ENCODE measurements at regions not wholly inside any gene's neighbourhood (a gene's known extent, or its start where the extent isn't known, plus 50 kb on each side); places are given as distances from the start of the nearest gene placed in this dataset.

DNA sequence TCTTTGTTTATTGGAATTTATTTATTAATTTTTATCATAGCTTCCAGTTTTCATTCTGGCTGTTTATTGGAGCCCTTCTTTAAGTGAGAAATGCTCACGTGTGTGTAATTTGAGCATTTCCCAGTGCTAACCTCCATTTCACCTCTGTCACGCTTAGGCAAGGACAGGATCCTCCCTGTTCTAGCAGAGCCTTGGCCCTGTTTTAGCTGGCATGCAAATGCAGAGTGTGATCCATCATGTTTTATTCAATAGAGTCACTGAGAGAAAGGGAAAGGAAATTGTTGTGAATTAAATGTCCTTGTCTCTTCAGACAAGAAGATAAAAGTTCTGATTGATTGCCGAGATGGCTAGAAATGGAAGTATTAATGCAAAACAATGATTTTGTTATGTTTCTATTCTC is 137.3 kb upstream of the ACO1 start:
- no peaks in the 10 kb centered on the region for H3K27me3 ChIP-seq (ENCODE audit: control insufficient read depth in 3 of 3, insufficient read depth in 3 of 3, low read length in 3 of 3)
- no peak overlapping the region for H3K27ac ChIP-seq (ENCODE audit: low read depth, low read length)
- no peaks in the 10 kb centered on the region for H3K4me1 ChIP-seq (ENCODE audit: control insufficient read depth in 3 of 3, insufficient read depth in 3 of 3, low read length in 3 of 3)
- no peak overlapping the region for H3K9ac ChIP-seq (ENCODE audit: low read depth in 1 of 3, low read length in 3 of 3)
- H3K36me3 ChIP-seq (ENCODE audit: control insufficient read depth in 3 of 3, insufficient read depth in 3 of 3, low read length in 3 of 3) = no peaks in the 10 kb centered on the region
- no peak overlapping the region for H3K4me3 ChIP-seq (ENCODE audit: low read length in 3 of 3)
- H3K9me3 ChIP-seq (ENCODE audit: control insufficient read depth in 3 of 3, low read length in 3 of 3) = no peaks in the 10 kb centered on the region

DNA sequence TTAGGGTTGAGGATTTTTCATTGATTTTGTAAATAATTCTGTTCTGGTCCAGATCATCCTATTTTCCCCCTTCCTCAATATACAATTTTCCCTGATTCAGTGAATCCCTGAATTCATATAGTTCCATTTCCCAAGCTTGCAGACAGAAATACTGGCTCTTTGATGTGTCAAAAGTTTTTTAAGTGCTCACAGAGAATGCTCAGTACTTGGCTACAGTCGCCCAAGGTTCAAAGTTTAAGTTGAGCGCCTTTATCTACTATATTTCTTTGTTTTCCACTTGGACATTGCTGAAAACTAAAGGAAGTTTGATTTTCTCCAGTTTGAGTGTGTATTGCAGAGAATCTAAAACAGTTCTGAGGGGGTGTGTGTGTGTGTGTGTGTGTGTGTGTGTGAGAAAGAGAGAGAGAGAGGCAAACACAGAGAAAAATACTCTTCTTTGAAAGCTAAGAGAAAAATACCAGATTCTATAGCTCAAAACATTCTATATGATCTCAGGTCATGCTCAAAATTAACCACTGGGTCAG is 136.2 kb upstream of the ACO1 start:
- Histone ChIP-seq H3K4me3 (ENCODE audit: low read length in 3 of 3) (no peak overlapping the region), H3K27me3 (ENCODE audit: control insufficient read depth in 3 of 3, insufficient read depth in 3 of 3, low read length in 3 of 3) (no peaks in the 10 kb centered on the region), H3K9me3 (ENCODE audit: control insufficient read depth in 3 of 3, low read length in 3 of 3) (no peaks in the 10 kb centered on the region), H3K27ac (ENCODE audit: low read depth, low read length) (no peak overlapping the region), H3K36me3 (ENCODE audit: control insufficient read depth in 3 of 3, insufficient read depth in 3 of 3, low read length in 3 of 3) (no peaks in the 10 kb centered on the region), H3K4me1 (ENCODE audit: control insufficient read depth in 3 of 3, insufficient read depth in 3 of 3, low read length in 3 of 3) (no peaks in the 10 kb centered on the region), H3K9ac (ENCODE audit: low read depth in 1 of 3, low read length in 3 of 3) (no peak overlapping the region)

GRCh38 chr9:32251539-32251938 is 132.9 kb upstream of the ACO1 start:
- no peaks in the 10 kb centered on the region for H3K9me3 ChIP-seq (ENCODE audit: control insufficient read depth in 3 of 3, low read length in 3 of 3)

DNA sequence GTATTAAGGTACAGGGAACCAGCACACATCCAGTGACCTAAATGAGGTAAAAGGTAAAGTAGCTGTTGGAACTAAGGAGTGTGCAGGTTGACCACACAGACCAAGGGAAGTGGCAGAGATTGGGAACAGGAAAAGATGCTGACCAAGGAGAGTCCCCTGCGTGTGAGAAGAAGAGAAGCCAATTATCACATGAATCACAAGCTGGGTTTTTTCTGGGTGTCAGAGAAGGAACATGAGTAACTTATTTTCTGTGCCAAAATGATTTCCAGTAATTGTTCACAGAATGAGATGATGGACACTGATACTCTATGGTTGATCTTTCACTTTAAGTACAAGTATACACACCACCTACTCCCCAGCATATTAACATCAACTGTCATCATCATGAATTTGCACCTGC is 130.7 kb upstream of the ACO1 start:
- Histone ChIP-seq H3K4me3 (ENCODE audit: low read length in 3 of 3) (no peak overlapping the region), H3K36me3 (ENCODE audit: control insufficient read depth in 3 of 3, insufficient read depth in 3 of 3, low read length in 3 of 3) (no peaks in the 10 kb centered on the region), H3K4me1 (ENCODE audit: control insufficient read depth in 3 of 3, insufficient read depth in 3 of 3, low read length in 3 of 3) (no peaks in the 10 kb centered on the region), H3K27ac (ENCODE audit: low read depth, low read length) (no peak overlapping the region), H3K9me3 (ENCODE audit: control insufficient read depth in 3 of 3, low read length in 3 of 3) (no peaks in the 10 kb centered on the region), H3K9ac (ENCODE audit: low read depth in 1 of 3, low read length in 3 of 3) (no peak overlapping the region), H3K27me3 (ENCODE audit: control insufficient read depth in 3 of 3, insufficient read depth in 3 of 3, low read length in 3 of 3) (no peaks in the 10 kb centered on the region)

More at GRCh38 chr9:32251539-32251938, 132.9 kb upstream of the ACO1 start:
- Histone ChIP-seq H3K9ac (ENCODE audit: low read depth in 1 of 3, low read length in 3 of 3) (no peak overlapping the region), H3K27me3 (ENCODE audit: control insufficient read depth in 3 of 3, insufficient read depth in 3 of 3, low read length in 3 of 3) (no peaks in the 10 kb centered on the region), H3K4me3 (ENCODE audit: low read length in 3 of 3) (no peak overlapping the region), H3K4me1 (ENCODE audit: control insufficient read depth in 3 of 3, insufficient read depth in 3 of 3, low read length in 3 of 3) (no peaks in the 10 kb centered on the region), H3K27ac (ENCODE audit: low read depth, low read length) (no peak overlapping the region), H3K36me3 (ENCODE audit: control insufficient read depth in 3 of 3, insufficient read depth in 3 of 3, low read length in 3 of 3) (no peaks in the 10 kb centered on the region)

GRCh38 chr9:32255026-32255425 is 129.4 kb upstream of the ACO1 start:
- no peaks in the 10 kb centered on the region for H3K27me3 ChIP-seq (ENCODE audit: control insufficient read depth in 3 of 3, insufficient read depth in 3 of 3, low read length in 3 of 3)
- H3K36me3 ChIP-seq (ENCODE audit: control insufficient read depth in 3 of 3, insufficient read depth in 3 of 3, low read length in 3 of 3) = no peaks in the 10 kb centered on the region
- H3K27ac ChIP-seq (ENCODE audit: low read depth, low read length) = no peak overlapping the region
- H3K9ac ChIP-seq (ENCODE audit: low read depth in 1 of 3, low read length in 3 of 3) = no peak overlapping the region
- H3K4me1 ChIP-seq (ENCODE audit: control insufficient read depth in 3 of 3, insufficient read depth in 3 of 3, low read length in 3 of 3) = no peaks in the 10 kb centered on the region
- no peaks in the 10 kb centered on the region for H3K9me3 ChIP-seq (ENCODE audit: control insufficient read depth in 3 of 3, low read length in 3 of 3)
- no peak overlapping the region for H3K4me3 ChIP-seq (ENCODE audit: low read length in 3 of 3)

- Histone ChIP-seq H3K27ac (ENCODE audit: low read depth, low read length) (no peak overlapping the region), H3K9me3 (ENCODE audit: control insufficient read depth in 3 of 3, low read length in 3 of 3) (no peaks in the 10 kb centered on the region), H3K36me3 (ENCODE audit: control insufficient read depth in 3 of 3, insufficient read depth in 3 of 3, low read length in 3 of 3) (no peaks in the 10 kb centered on the region)
These were observed 126.0 kb upstream of the ACO1 start for GRCh38 chr9:32258482-32258881.

GRCh38 chr9:32260151-32260862 is 124.1 kb upstream of the ACO1 start:
- no peaks in the 10 kb centered on the region for H3K36me3 ChIP-seq (ENCODE audit: control insufficient read depth in 3 of 3, insufficient read depth in 3 of 3, low read length in 3 of 3)
- no peak overlapping the region for H3K9ac ChIP-seq (ENCODE audit: low read depth in 1 of 3, low read length in 3 of 3)
- H3K4me1 ChIP-seq (ENCODE audit: control insufficient read depth in 3 of 3, insufficient read depth in 3 of 3, low read length in 3 of 3) = no peaks in the 10 kb centered on the region
- H3K4me3 ChIP-seq (ENCODE audit: low read length in 3 of 3) = no peak overlapping the region
- H3K9me3 ChIP-seq (ENCODE audit: control insufficient read depth in 3 of 3, low read length in 3 of 3) = no peaks in the 10 kb centered on the region
- H3K27ac ChIP-seq (ENCODE audit: low read depth, low read length) = no peak overlapping the region
- H3K27me3 ChIP-seq (ENCODE audit: control insufficient read depth in 3 of 3, insufficient read depth in 3 of 3, low read length in 3 of 3) = no peaks in the 10 kb centered on the region

More at GRCh38 chr9:32258482-32258881, 126.0 kb upstream of the ACO1 start:
- Histone ChIP-seq H3K4me1 (ENCODE audit: control insufficient read depth in 3 of 3, insufficient read depth in 3 of 3, low read length in 3 of 3) (no peaks in the 10 kb centered on the region), H3K9ac (ENCODE audit: low read depth in 1 of 3, low read length in 3 of 3) (no peak overlapping the region), H3K27me3 (ENCODE audit: control insufficient read depth in 3 of 3, insufficient read depth in 3 of 3, low read length in 3 of 3) (no peaks in the 10 kb centered on the region), H3K4me3 (ENCODE audit: low read length in 3 of 3) (no peak overlapping the region)

DNA sequence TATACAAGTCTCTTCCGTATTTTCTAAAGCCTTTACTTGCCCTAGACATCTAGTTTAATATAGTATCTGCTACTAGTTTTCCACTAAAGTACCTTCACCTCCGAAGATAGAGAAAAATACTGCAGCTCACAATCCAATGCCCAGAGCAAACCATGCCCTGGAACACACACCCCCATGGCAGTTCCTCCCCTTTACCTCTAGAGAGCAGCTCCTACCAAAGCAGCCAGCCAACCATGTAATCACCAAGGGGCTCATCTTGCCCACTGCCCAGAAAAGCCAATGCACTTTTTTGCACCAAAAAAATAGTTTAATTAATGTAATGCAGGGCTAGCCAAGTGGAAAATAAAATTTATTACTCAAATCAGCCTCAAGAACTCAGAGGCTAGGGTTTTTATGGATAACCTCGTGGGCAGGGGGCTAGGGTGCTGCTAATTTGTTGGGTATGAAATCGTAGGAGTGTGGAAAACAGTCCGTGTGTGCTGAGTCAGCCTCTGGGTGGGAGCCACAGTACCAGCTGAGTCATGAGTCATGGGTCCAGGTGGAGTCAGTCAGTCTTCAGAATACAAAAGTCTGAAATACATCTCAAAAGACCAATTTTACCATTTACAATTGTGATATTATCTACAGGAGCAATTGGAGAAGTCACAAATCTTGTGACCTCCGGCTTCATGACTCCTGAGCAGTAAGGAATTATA is 120.1 kb upstream of the ACO1 start:
- Histone ChIP-seq H3K27me3 (ENCODE audit: control insufficient read depth in 3 of 3, insufficient read depth in 3 of 3, low read length in 3 of 3) (no peaks in the 10 kb centered on the region), H3K27ac (ENCODE audit: low read depth, low read length) (no peak overlapping the region), H3K9me3 (ENCODE audit: control insufficient read depth in 3 of 3, low read length in 3 of 3) (no peaks in the 10 kb centered on the region)

GRCh38 chr9:32265037-32265436 is 119.4 kb upstream of the ACO1 start:
- no peaks in the 10 kb centered on the region for H3K4me1 ChIP-seq (ENCODE audit: control insufficient read depth in 3 of 3, insufficient read depth in 3 of 3, low read length in 3 of 3)
- H3K9ac ChIP-seq (ENCODE audit: low read depth in 1 of 3, low read length in 3 of 3) = no peak overlapping the region
- H3K36me3 ChIP-seq (ENCODE audit: control insufficient read depth in 3 of 3, insufficient read depth in 3 of 3, low read length in 3 of 3) = no peaks in the 10 kb centered on the region
- no peak overlapping the region for H3K4me3 ChIP-seq (ENCODE audit: low read length in 3 of 3)
- H3K9me3 ChIP-seq (ENCODE audit: control insufficient read depth in 3 of 3, low read length in 3 of 3) = no peaks in the 10 kb centered on the region
- H3K27ac ChIP-seq (ENCODE audit: low read depth, low read length) = no peak overlapping the region
- H3K27me3 ChIP-seq (ENCODE audit: control insufficient read depth in 3 of 3, insufficient read depth in 3 of 3, low read length in 3 of 3) = no peaks in the 10 kb centered on the region

More for the DNA sequence above, 120.1 kb upstream of the ACO1 start:
- Histone ChIP-seq H3K9ac (ENCODE audit: low read depth in 1 of 3, low read length in 3 of 3) (no peak overlapping the region), H3K4me1 (ENCODE audit: control insufficient read depth in 3 of 3, insufficient read depth in 3 of 3, low read length in 3 of 3) (no peaks in the 10 kb centered on the region), H3K36me3 (ENCODE audit: control insufficient read depth in 3 of 3, insufficient read depth in 3 of 3, low read length in 3 of 3) (no peaks in the 10 kb centered on the region), H3K4me3 (ENCODE audit: low read length in 3 of 3) (no peak overlapping the region)

- no peak overlapping the region for H3K9ac ChIP-seq (ENCODE audit: low read depth in 1 of 3, low read length in 3 of 3)
These were observed 105.5 kb upstream of the ACO1 start for GRCh38 chr9:32278991-32279390.

More at GRCh38 chr9:32278991-32279390, 105.5 kb upstream of the ACO1 start:
- no peak overlapping the region for H3K4me3 ChIP-seq (ENCODE audit: low read length in 3 of 3)
- no peaks in the 10 kb centered on the region for H3K4me1 ChIP-seq (ENCODE audit: control insufficient read depth in 3 of 3, insufficient read depth in 3 of 3, low read length in 3 of 3)
- H3K27me3 ChIP-seq (ENCODE audit: control insufficient read depth in 3 of 3, insufficient read depth in 3 of 3, low read length in 3 of 3) = no peaks in the 10 kb centered on the region
- H3K36me3 ChIP-seq (ENCODE audit: control insufficient read depth in 3 of 3, insufficient read depth in 3 of 3, low read length in 3 of 3) = no peaks in the 10 kb centered on the region
- no peak overlapping the region for H3K27ac ChIP-seq (ENCODE audit: low read depth, low read length)
- H3K9me3 ChIP-seq (ENCODE audit: control insufficient read depth in 3 of 3, low read length in 3 of 3) = no peaks in the 10 kb centered on the region

Measured in skeletal muscle tissue (tissue), 3 donors.